Endothelial cell of umbilical vein (primary cell): ENCODE measurements at regions not wholly inside any gene's neighbourhood (a gene's known extent, or its start where the extent isn't known, plus 50 kb on each side); places are given as distances from the start of the nearest gene placed in this dataset.

ENCODE experiments used
- BruUV-seq: library from RNA; stranded (reverse); fragments of 400-500 nt; replicated peaks from 2 replicates; lab custom pipeline; 2021; lab: Mats Ljungman, UMichigan
- CTCF ChIA-PET: fragments of 300-600, 350-600 bp; sonication (Branson Sonifier 250); formaldehyde crosslinking; loops from one replicate; lab custom pipeline; 2021; ENCODE audit warnings: antibody characterized with exemption, inconsistent platforms; lab: Charles Lee
- POLR2A ChIA-PET: fragments of 300-600, 350-600 bp; sonication (Branson Sonifier 250); formaldehyde crosslinking; loops from one replicate; lab custom pipeline; 2021; ENCODE audit warnings: antibody characterized with exemption, inconsistent platforms; lab: Charles Lee
- DNase-seq: peaks from one replicate; pipeline ENCODE4 v3.0.0-alpha.2; 2011; ENCODE audit warnings: low read depth, low spot score
- FAIRE-seq: peaks from 2 replicates; lab custom pipeline; 2011; peaks lifted over from hg19 to GRCh38; lab: Jason Lieb, UNC
- H2AFZ ChIP-seq: 2 replicates; pipeline ENCODE4 v1.6.0; 2012; ENCODE audit warnings: low read depth, low read length, control low read depth, inconsistent platforms
- H3K27ac ChIP-seq: 2 replicates; pipeline ENCODE4 v1.5.1; 2011; ENCODE audit warnings: low read depth, mild to moderate bottlenecking, control low read depth, low read length, moderate library complexity; ENCODE audit not compliant: insufficient read depth
- H3K27me3 ChIP-seq, 2 experiments: 2 replicates each; pipeline versions ENCODE4 v1.6.0 to v1.6.1; 2011; ENCODE audit warnings: low read length in 2 of 2, mixed read lengths in 1 of 2; ENCODE audit not compliant: control insufficient read depth in 2 of 2, insufficient read depth in 2 of 2
- H3K36me3 ChIP-seq, 2 experiments: 2 replicates in 1 of 2; 3 replicates in 1 of 2; pipeline ENCODE4 v1.5.1; 2011; ENCODE audit warnings: low read length in 2 of 2, mild to moderate bottlenecking in 1 of 2, moderate library complexity in 1 of 2; ENCODE audit not compliant: control insufficient read depth in 2 of 2, insufficient read depth in 2 of 2; ENCODE audit errors: extremely low read depth in 1 of 2
- H3K4me1 ChIP-seq: 3 replicates; pipeline ENCODE4 v1.5.1; 2011; ENCODE audit warnings: mild to moderate bottlenecking, low read length; ENCODE audit not compliant: control insufficient read depth, insufficient read depth; ENCODE audit errors: extremely low read depth
- H3K4me2 ChIP-seq: 2 replicates; pipeline ENCODE4 v1.6.1; 2011; ENCODE audit warnings: low read length, control low read depth, mixed read lengths; ENCODE audit not compliant: insufficient read depth
- H3K4me3 ChIP-seq, 3 experiments: fragments of 200-600 bp in 1 of 3; sonication (generic), shearing (Covaris generic) in 1 of 3; replicated peaks in 1 of 3; 2 replicates each; pipeline ENCODE4 v1.5.1; 2011 to 2016; ENCODE audit warnings: control low read depth in 3 of 3, low read length in 3 of 3, mild to moderate bottlenecking in 2 of 3, inconsistent platforms in 1 of 3, low read depth in 1 of 3, moderate library complexity in 1 of 3; ENCODE audit not compliant: insufficient read depth in 1 of 3
- H3K79me2 ChIP-seq: 2 replicates; pipeline ENCODE4 v1.6.0; 2012; ENCODE audit warnings: low read length, inconsistent platforms; ENCODE audit not compliant: control insufficient read depth, insufficient read depth
- H3K9ac ChIP-seq: replicated peaks from 2 replicates; pipeline ENCODE3; 2011; ENCODE audit warnings: low read length, control low read depth; ENCODE audit not compliant: insufficient read depth; ENCODE audit errors: extremely low read depth
- H3K9me1 ChIP-seq: replicated peaks from 3 replicates; pipeline ENCODE4 v1.6.0; 2011; ENCODE audit warnings: mild to moderate bottlenecking, low read length; ENCODE audit not compliant: control insufficient read depth, insufficient read depth; ENCODE audit errors: extremely low read depth
- H3K9me3 ChIP-seq: replicated peaks from 2 replicates; pipeline ENCODE4 v1.5.1; 2012; ENCODE audit warnings: low read length, inconsistent platforms; ENCODE audit not compliant: control insufficient read depth, insufficient read depth
- H4K20me1 ChIP-seq: replicated peaks from 2 replicates; pipeline ENCODE3; 2011; ENCODE audit warnings: mild to moderate bottlenecking, low read length; ENCODE audit not compliant: control insufficient read depth, insufficient read depth; ENCODE audit errors: extremely low read depth
- EZH2 ChIP-seq: IDR thresholded peaks from 2 replicates; pipeline ENCODE4 v1.6.1; 2012; ENCODE audit warnings: borderline replicate concordance, low read depth, mild to moderate bottlenecking, moderate library complexity, low read length, inconsistent platforms; ENCODE audit not compliant: severe bottlenecking
- FOS ChIP-seq: IDR thresholded peaks from 2 replicates; pipeline ENCODE4 v1.6.1; 2011; ENCODE audit warnings: mild to moderate bottlenecking, low read length, moderate library complexity, borderline replicate concordance; ENCODE audit not compliant: insufficient read depth
- GATA2 ChIP-seq: IDR thresholded peaks from 2 replicates; pipeline ENCODE4 v1.7.0; 2011; ENCODE audit warnings: low read depth, mild to moderate bottlenecking, moderate library complexity, mixed read lengths, low read length; ENCODE audit not compliant: insufficient read length, insufficient read depth
- MYC ChIP-seq: IDR thresholded peaks from one replicate; pipeline ENCODE4 v1.6.1; 2011; ENCODE audit warnings: mild to moderate bottlenecking, low read depth, low read length
- POLR2A ChIP-seq: IDR thresholded peaks from 2 replicates; pipeline ENCODE4 v1.6.1; 2012; ENCODE audit warnings: low read depth, mild to moderate bottlenecking, control low read depth, low read length
- POLR2AphosphoS5 ChIP-seq: IDR thresholded peaks from 2 replicates; pipeline ENCODE4 v1.6.1; 2012; ENCODE audit warnings: low read depth, mild to moderate bottlenecking, control low read depth, low read length, moderate library complexity; ENCODE audit not compliant: insufficient read depth
- dilution Hi-C: fragments of 300-500 bp; cut with MboI; formaldehyde crosslinking; loops from one replicate; pipeline ENCODE4 v1.15.0; 2019; ENCODE audit warnings: low sequenced_read_pairs; ENCODE audit not compliant: extremely low pct_ligation_motif_present
- intact Hi-C: fragments of 100-400 bp; cut with micrococcal nuclease; formaldehyde crosslinking; loops from one replicate; pipeline ENCODE4 v1.10.0; 2022
- TF ChIP-seq, protein P1 (sequence below): IDR thresholded peaks from 2 replicates; pipeline ENCODE4 v1.6.1; 2011; ENCODE audit not compliant: insufficient read depth, insufficient read length
- TF ChIP-seq, protein P2 (sequence below), 2 donors: IDR thresholded peaks; 1 replicate in 1 of 2; 2 replicates in 1 of 2; pipeline ENCODE4 v1.5.1; 2011; ENCODE audit warnings: low read length in 2 of 2, mild to moderate bottlenecking in 2 of 2, moderate library complexity in 2 of 2, control low read depth in 1 of 2, inconsistent platforms in 1 of 2, low read depth in 1 of 2; ENCODE audit not compliant: insufficient read depth in 1 of 2; ENCODE audit errors: extremely low read depth in 1 of 2

DNA sequence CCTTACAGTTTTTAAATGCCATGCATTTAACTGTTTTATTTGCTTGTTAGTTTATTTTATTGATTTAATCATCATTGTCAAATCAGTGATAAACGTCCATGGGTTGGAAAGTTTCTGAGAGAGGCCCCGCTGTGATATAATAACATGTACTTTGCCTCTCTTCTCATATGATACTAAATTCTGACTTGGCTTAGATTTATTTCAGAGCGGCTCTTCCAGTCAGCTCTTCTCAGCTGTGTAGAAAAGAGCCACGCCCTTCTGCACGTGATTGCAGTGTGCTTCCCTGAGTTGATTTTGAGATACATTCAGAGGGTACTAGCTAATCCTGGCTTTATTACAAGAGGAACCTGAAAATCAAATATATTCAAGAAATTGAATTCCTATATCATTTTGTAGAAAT, 218.6 kb downstream of the KCNE4 start:
- no peaks in the 10 kb centered on the region for H3K9me1 ChIP-seq
- H4K20me1 ChIP-seq: no peaks in the 10 kb centered on the region
- intact Hi-C loops (no loop called here), dilution Hi-C loops (no loop called here)
- H3K9ac ChIP-seq: no peak overlapping the region
- no peak for DNase-seq
- no peaks in the 10 kb centered on the region for H3K36me3 ChIP-seq
- H3K9me3 ChIP-seq: no peaks in the 10 kb centered on the region
- no peaks in the 10 kb centered on the region for H3K79me2 ChIP-seq
- no peak overlapping the region for H3K27ac ChIP-seq
- no peak overlapping the region for H2AFZ ChIP-seq
- ChIA-PET CTCF (no interaction called here), POLR2A (no interaction called here)
- no TSS peak for BruUV-seq
- no peak overlapping the region for H3K4me3 ChIP-seq
- TF ChIP-seq EZH2 (no peak), POLR2AphosphoS5 (no peak), POLR2A (no peak), GATA2 (no peak), MYC (no peak), FOS (no peak)
- TF ChIP-seq, protein P1, sequence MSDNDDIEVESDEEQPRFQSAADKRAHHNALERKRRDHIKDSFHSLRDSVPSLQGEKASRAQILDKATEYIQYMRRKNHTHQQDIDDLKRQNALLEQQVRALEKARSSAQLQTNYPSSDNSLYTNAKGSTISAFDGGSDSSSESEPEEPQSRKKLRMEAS: no peak
- TF ChIP-seq, protein P2, sequence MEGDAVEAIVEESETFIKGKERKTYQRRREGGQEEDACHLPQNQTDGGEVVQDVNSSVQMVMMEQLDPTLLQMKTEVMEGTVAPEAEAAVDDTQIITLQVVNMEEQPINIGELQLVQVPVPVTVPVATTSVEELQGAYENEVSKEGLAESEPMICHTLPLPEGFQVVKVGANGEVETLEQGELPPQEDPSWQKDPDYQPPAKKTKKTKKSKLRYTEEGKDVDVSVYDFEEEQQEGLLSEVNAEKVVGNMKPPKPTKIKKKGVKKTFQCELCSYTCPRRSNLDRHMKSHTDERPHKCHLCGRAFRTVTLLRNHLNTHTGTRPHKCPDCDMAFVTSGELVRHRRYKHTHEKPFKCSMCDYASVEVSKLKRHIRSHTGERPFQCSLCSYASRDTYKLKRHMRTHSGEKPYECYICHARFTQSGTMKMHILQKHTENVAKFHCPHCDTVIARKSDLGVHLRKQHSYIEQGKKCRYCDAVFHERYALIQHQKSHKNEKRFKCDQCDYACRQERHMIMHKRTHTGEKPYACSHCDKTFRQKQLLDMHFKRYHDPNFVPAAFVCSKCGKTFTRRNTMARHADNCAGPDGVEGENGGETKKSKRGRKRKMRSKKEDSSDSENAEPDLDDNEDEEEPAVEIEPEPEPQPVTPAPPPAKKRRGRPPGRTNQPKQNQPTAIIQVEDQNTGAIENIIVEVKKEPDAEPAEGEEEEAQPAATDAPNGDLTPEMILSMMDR (IDR thresholded peaks at IDR 0.05; ENCODE audit: extremely low read depth in 1 of 2, insufficient read depth in 1 of 2, low read depth in 1 of 2, low read length in 2 of 2): no peak
- H3K4me1 ChIP-seq: no peaks in the 10 kb centered on the region
- H3K4me2 ChIP-seq: no peak overlapping the region
- FAIRE-seq: no peak
- H3K27me3 ChIP-seq: no peaks in the 10 kb centered on the region
